ENCODE measurements at regions not wholly inside any gene's neighbourhood (a gene's known extent, or its start where the extent isn't known, plus 50 kb on each side); places are given as distances from the start of the nearest gene placed in this dataset.

- no peak for TF ChIP-seq CTCF (IDR thresholded peaks at IDR 0.05 in 4 of 5, conservative IDR thresholded peaks at IDR 0.05 in 1 of 5)
- TF ChIP-seq POLR2A (IDR thresholded peaks at IDR 0.05) = no peak
These were observed 108.1 kb upstream of the IER5L start for GRCh38 chr9:129285979-129286772.
